HEK293 (cell line): ENCODE measurements at regions not wholly inside any gene's neighbourhood (a gene's known extent, or its start where the extent isn't known, plus 50 kb on each side); places are given as distances from the start of the nearest gene placed in this dataset.

Source experiments
- ZNF114 ChIP-seq: fragments of 450-650 bp; formaldehyde crosslinking; IDR thresholded peaks from 2 replicates; pipeline ENCODE4 v1.5.0; 2017; ENCODE audit warnings: missing biosample characterization, missing genetic modification characterization
- ZNF214 ChIP-seq: fragments of 450-650 bp; formaldehyde crosslinking; IDR thresholded peaks from 2 replicates; pipeline ENCODE4 v1.5.1; 2017; ENCODE audit warnings: missing biosample characterization, mild to moderate bottlenecking, missing genetic modification characterization, borderline replicate concordance
- TF ChIP-seq, protein P1 (sequence below): fragments of 450-650 bp; formaldehyde crosslinking; IDR thresholded peaks from 2 replicates; pipeline ENCODE4 v1.5.1; 2016; ENCODE audit warnings: missing biosample characterization, missing genetic modification characterization
- TF ChIP-seq, protein P2 (sequence below): fragments of 450-650 bp; formaldehyde crosslinking; IDR thresholded peaks from 2 replicates; pipeline ENCODE4 v1.5.1; 2016; ENCODE audit warnings: missing biosample characterization, missing genetic modification characterization
- TF ChIP-seq, protein P3 (sequence below): fragments of 450-650 bp; IDR thresholded peaks from 2 replicates; pipeline ENCODE4 v1.5.1; 2018; ENCODE audit warnings: missing biosample characterization, missing genetic modification characterization

DNA sequence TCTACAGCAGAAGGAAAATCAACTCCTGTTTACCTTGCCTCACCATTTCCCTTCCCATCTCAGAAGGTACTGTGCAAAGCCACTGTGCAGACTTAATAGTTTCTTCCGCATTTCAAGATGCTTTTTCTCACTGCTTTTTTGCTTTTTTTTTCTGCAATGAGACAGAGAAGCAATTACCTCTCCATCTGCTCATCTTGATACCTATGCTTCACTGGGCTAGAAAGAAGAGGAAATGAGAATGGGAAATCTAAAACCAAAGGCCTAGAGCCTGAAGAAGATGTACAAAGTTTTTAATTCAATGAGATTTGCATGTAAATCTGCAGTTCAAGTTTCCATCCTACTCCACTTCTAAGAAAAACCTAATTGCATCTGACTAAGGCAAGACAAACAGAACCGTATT is 238.1 kb upstream of the SETMAR start:
- TF ChIP-seq, protein P1, sequence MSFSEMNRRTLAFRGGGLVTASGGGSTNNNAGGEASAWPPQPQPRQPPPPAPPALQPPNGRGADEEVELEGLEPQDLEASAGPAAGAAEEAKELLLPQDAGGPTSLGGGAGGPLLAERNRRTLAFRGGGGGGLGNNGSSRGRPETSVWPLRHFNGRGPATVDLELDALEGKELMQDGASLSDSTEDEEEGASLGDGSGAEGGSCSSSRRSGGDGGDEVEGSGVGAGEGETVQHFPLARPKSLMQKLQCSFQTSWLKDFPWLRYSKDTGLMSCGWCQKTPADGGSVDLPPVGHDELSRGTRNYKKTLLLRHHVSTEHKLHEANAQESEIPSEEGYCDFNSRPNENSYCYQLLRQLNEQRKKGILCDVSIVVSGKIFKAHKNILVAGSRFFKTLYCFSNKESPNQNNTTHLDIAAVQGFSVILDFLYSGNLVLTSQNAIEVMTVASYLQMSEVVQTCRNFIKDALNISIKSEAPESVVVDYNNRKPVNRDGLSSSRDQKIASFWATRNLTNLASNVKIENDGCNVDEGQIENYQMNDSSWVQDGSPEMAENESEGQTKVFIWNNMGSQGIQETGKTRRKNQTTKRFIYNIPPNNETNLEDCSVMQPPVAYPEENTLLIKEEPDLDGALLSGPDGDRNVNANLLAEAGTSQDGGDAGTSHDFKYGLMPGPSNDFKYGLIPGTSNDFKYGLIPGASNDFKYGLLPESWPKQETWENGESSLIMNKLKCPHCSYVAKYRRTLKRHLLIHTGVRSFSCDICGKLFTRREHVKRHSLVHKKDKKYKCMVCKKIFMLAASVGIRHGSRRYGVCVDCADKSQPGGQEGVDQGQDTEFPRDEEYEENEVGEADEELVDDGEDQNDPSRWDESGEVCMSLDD (tag by site-specific recombination), result no peak
- TF ChIP-seq, protein P2, sequence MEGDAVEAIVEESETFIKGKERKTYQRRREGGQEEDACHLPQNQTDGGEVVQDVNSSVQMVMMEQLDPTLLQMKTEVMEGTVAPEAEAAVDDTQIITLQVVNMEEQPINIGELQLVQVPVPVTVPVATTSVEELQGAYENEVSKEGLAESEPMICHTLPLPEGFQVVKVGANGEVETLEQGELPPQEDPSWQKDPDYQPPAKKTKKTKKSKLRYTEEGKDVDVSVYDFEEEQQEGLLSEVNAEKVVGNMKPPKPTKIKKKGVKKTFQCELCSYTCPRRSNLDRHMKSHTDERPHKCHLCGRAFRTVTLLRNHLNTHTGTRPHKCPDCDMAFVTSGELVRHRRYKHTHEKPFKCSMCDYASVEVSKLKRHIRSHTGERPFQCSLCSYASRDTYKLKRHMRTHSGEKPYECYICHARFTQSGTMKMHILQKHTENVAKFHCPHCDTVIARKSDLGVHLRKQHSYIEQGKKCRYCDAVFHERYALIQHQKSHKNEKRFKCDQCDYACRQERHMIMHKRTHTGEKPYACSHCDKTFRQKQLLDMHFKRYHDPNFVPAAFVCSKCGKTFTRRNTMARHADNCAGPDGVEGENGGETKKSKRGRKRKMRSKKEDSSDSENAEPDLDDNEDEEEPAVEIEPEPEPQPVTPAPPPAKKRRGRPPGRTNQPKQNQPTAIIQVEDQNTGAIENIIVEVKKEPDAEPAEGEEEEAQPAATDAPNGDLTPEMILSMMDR (tag by site-specific recombination), result no peak
- TF ChIP-seq ZNF214 (tag by site-specific recombination), result no peak
- TF ChIP-seq, protein P3, sequence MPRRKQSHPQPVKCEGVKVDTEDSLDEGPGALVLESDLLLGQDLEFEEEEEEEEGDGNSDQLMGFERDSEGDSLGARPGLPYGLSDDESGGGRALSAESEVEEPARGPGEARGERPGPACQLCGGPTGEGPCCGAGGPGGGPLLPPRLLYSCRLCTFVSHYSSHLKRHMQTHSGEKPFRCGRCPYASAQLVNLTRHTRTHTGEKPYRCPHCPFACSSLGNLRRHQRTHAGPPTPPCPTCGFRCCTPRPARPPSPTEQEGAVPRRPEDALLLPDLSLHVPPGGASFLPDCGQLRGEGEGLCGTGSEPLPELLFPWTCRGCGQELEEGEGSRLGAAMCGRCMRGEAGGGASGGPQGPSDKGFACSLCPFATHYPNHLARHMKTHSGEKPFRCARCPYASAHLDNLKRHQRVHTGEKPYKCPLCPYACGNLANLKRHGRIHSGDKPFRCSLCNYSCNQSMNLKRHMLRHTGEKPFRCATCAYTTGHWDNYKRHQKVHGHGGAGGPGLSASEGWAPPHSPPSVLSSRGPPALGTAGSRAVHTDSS, result no peak
- TF ChIP-seq ZNF114 (tag by site-specific recombination), result no peak
